HepG2 (cell line): ENCODE measurements at regions not wholly inside any gene's neighbourhood (a gene's known extent, or its start where the extent isn't known, plus 50 kb on each side); places are given as distances from the start of the nearest gene placed in this dataset.

ENCODE experiments used
- CREB1 ChIP-seq, 2 experiments: fragments of 450-650 bp in 1 of 2; IDR thresholded peaks; 2 replicates each; pipeline ENCODE4 v1.6.1; 2016 to 2017; ENCODE audit warnings: control low read depth in 1 of 2, mild to moderate bottlenecking in 1 of 2, missing compliant biosample characterization in 1 of 2, missing genetic modification characterization in 1 of 2
- FOXO1 ChIP-seq: sonication (generic); formaldehyde crosslinking; IDR thresholded peaks from 2 replicates; pipeline ENCODE4 v1.4.0; 2020; ENCODE audit warnings: missing genetic modification reagents
- GFI1 ChIP-seq: sonication (generic); formaldehyde crosslinking; IDR thresholded peaks from 2 replicates; pipeline ENCODE4 v1.5.0; 2020; ENCODE audit warnings: missing genetic modification reagents, mild to moderate bottlenecking, borderline replicate concordance
- JUNB ChIP-seq: sonication (generic); formaldehyde crosslinking; IDR thresholded peaks from 2 replicates; pipeline ENCODE4 v1.8.0; 2022; ENCODE audit warnings: missing genetic modification reagents, mild to moderate bottlenecking, borderline replicate concordance
- KLF13 ChIP-seq: sonication (generic); formaldehyde crosslinking; IDR thresholded peaks from 2 replicates; pipeline ENCODE4 v1.4.0; 2020; ENCODE audit warnings: mild to moderate bottlenecking, missing genetic modification reagents
- MXD1 ChIP-seq: sonication (generic); formaldehyde crosslinking; IDR thresholded peaks from 2 replicates; pipeline ENCODE4 v1.4.0; 2020; ENCODE audit warnings: mild to moderate bottlenecking, missing genetic modification reagents
- PHF8 ChIP-seq: sonication (generic); formaldehyde crosslinking; IDR thresholded peaks from 2 replicates; pipeline ENCODE4 v1.5.0; 2020; ENCODE audit warnings: missing genetic modification reagents
- THAP9 ChIP-seq: sonication (generic); formaldehyde crosslinking; IDR thresholded peaks from 2 replicates; pipeline ENCODE4; 2020; ENCODE audit warnings: missing genetic modification reagents, mild to moderate bottlenecking, borderline replicate concordance
- TOE1 ChIP-seq: sonication (generic); formaldehyde crosslinking; IDR thresholded peaks from 2 replicates; pipeline ENCODE4 v1.4.0; 2020; ENCODE audit warnings: mild to moderate bottlenecking, missing genetic modification reagents
- ZNF446 ChIP-seq: sonication (generic); formaldehyde crosslinking; IDR thresholded peaks from 2 replicates; pipeline ENCODE4 v1.5.0; 2020; ENCODE audit warnings: mild to moderate bottlenecking, missing genetic modification reagents
- ZNF687 ChIP-seq: sonication (generic); formaldehyde crosslinking; IDR thresholded peaks from 2 replicates; pipeline ENCODE4 v1.5.1; 2020; ENCODE audit warnings: mild to moderate bottlenecking, missing genetic modification reagents, moderate library complexity
- ZNF75D ChIP-seq: sonication (generic); formaldehyde crosslinking; IDR thresholded peaks from 2 replicates; pipeline ENCODE4 v1.8.1; 2023; ENCODE audit warnings: missing genetic modification reagents, mild to moderate bottlenecking, borderline replicate concordance
- TF ChIP-seq, protein P1 (sequence below): sonication (generic); formaldehyde crosslinking; IDR thresholded peaks from 2 replicates; pipeline ENCODE4 v1.5.0; 2020; ENCODE audit warnings: missing genetic modification reagents
- TF ChIP-seq, protein P2 (sequence below): IDR thresholded peaks from 2 replicates; pipeline ENCODE4 v1.6.1; 2016; ENCODE audit warnings: mild to moderate bottlenecking, missing biosample characterization, missing genetic modification reagents

DNA sequence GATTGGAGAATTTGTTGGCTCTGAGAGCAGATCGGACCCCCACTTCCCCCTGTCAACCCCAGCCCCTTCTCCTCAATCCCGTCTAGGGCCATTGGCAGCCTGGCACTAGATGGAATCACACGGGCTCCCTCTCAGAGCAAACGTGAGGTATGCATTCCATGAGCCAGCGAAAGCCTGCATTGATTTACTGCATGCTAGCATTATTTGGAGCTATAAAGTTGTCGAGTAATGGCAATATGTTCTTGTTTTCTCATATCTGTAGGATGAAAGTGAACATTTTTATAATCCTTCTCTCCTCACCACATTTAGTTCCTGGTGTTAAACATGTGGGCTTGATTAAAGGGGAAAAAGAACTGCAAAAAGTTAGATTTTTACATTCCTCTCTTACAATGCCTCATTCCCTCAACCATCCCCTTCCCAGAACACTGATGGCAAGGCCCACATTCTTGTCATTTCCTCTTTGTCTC, 159.2 kb downstream of the SPRY1 start (continued):
- TF ChIP-seq GFI1 (CRISPR knock-in tag) (peak; percentile 58; the same call in 1 of the 2 replicates), MXD1 (CRISPR knock-in tag) (no peak), ZNF75D (CRISPR knock-in tag) (no peak), ZNF446 (0 out of 2 replicates have a peak, but pooled peaks have one; percentile 11), PHF8 (CRISPR knock-in tag) (0 out of 2 replicates have a peak, but pooled peaks have one; percentile 5), KLF13 (CRISPR knock-in tag) (no peak), FOXO1 (CRISPR knock-in tag) (no peak), CREB1 (IDR thresholded peaks at IDR 0.05) (no peak), CREB1 (CRISPR knock-in tag; IDR thresholded peaks at IDR 0.05) (0 out of 2 replicates have a peak, but pooled peaks have one; percentile 8), ZNF687 (CRISPR knock-in tag) (peak; percentile 45; the same call in 1 of the 2 replicates), JUNB (CRISPR knock-in tag) (no peak), THAP9 (CRISPR knock-in tag) (no peak), TOE1 (0 out of 2 replicates have a peak, but pooled peaks have one; percentile 2)
- TF ChIP-seq, protein P1, sequence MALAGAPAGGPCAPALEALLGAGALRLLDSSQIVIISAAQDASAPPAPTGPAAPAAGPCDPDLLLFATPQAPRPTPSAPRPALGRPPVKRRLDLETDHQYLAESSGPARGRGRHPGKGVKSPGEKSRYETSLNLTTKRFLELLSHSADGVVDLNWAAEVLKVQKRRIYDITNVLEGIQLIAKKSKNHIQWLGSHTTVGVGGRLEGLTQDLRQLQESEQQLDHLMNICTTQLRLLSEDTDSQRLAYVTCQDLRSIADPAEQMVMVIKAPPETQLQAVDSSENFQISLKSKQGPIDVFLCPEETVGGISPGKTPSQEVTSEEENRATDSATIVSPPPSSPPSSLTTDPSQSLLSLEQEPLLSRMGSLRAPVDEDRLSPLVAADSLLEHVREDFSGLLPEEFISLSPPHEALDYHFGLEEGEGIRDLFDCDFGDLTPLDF = no peak
- TF ChIP-seq, protein P2, sequence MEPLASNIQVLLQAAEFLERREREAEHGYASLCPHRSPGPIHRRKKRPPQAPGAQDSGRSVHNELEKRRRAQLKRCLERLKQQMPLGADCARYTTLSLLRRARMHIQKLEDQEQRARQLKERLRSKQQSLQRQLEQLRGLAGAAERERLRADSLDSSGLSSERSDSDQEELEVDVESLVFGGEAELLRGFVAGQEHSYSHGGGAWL = 0 out of 2 replicates have a peak, but pooled peaks have one; percentile 11
